HG03442 (cell line): ENCODE measurements at regions not wholly inside any gene's neighbourhood (a gene's known extent, or its start where the extent isn't known, plus 50 kb on each side); places are given as distances from the start of the nearest gene placed in this dataset.

Experiments
- ATAC-seq: cut with Tn5 transposase; IDR thresholded peaks from one replicate; pipeline ENCODE4 v1.9.1; 2021; ENCODE audit warnings: mild to moderate bottlenecking, moderate library complexity; ENCODE audit not compliant: unreplicated experiment

DNA sequence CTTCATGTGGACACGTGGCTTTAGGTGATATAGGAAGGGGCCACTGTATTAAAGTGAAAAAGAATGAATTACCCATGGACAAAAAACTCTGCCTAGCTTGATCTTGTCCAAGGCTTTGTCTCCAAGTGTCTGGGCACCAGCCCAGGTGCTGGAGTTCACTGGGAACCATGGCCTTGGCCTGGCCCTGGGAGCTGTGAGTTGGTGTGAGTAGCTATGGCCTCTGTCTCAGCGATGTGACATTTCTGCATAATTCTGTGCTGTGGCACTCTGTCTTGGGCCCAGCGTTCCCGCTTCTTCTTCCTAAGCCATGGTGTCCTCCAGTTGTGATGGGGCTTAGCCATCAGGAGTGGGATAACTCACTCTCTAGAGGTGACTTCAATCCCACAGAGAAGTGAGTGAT lies 119.0 kb upstream of the PPP2R2D start:
- no peak for ATAC-seq

DNA sequence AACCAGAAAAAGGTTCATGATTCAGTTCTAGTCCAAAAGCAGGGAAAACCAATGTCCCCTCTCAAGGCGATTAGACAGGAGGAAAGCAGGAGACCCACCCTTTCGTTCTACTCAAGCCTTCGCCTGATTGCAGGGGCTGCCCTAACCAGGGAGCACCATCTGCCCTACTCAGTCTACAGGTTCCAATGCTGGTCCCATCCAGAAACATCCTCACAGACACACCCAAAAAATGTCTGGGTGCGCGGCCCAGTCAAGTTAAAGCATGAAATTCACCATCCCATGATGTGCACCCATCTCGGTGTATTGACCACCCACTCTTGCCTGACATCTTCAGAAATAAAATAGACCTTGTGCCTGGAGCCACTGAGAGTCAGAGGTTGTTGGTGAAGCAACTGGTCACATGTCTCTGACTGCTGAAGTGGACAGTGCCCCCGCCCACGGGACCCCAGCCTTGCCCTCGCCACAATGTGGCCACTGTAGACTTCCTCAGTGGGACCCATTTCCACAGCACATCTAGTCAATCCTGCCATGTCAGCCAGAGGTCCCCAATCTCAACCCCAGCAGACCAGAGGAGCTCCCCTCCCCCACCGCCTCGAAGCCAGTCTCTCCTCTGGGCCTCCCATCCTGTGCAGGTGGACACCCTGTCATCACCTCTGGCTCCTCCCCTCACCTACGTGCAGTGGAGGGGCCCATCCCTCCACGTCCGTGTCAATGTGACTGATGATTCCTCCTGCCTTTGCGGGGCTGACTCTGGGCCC lies 116.3 kb upstream of the PPP2R2D start:
- no peak for ATAC-seq

DNA sequence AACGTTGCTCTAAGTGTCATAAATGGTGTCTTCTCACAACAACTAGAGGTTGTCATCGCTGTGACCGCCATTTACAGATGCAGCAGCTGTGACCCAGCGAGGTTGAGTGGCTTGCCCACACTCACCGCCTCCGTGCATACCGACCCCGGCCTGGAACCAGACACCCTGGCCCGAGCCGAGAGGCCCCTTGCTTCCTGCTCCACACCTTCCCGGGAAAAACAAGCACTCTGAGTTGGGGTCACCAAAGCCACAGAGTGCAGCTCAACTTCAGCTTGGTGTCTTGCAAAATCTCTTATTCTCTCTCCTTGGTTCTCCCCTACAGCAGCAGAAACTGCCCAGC lies 115.7 kb upstream of the PPP2R2D start:
- no peak for ATAC-seq

DNA sequence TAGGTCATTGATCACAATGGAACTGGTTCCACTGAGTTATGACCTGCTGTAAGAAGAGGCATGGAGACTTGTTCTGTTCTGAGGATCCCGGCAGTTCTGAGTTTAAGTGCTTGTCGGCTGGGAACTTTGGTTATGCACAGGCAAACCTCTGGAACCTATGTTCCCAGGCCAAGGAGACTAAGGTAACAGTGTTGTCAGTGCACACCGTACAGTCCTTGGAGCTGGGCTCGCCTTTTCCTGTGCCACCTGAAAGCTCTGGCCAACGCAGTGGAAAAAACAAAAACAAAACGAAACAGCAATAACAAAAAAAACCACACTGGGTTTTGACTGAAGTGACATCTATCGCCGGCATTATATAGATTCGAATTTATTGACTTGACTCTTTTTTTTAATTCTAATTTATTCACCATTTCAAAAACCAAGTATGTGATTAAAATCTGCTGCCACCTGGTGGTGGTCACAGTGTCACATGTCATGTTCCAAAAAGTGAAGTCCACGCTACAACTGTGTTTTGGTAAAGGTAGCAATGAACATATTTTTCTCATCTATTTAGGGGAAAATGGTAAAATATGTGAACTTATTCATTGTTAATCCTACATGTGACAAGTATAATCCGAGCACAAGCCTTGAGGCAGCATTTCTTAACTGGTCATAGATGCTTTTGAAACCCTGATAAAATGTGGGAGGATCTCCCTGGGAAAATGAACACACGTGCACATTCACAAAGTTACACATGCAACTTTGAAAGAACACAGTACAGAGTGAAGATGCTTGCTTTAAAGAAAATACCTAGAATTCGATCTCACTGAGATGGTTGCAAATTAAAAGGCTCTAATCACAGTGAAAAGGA lies 113.8 kb upstream of the PPP2R2D start:
- ATAC-seq: no peak

DNA sequence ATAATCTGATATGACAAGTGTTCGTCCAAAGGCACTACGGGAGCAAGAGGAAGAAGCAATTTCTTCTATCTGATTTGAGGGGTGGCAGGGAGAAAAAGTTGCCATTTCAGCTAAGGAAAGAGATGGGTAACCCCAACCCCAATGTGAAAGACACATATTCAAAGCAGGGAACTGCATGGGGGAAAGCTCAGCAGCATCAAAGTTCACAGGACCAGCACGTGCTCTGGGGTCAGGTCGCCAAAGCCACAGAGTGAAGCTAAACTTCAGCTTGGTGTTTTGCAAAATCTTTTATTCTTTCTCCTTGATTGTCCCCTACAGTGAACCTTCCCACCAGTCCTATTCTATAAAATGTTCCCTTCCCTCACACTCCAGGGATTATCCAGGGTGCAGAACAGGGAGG lies 112.8 kb upstream of the PPP2R2D start:
- ATAC-seq: no peak

DNA sequence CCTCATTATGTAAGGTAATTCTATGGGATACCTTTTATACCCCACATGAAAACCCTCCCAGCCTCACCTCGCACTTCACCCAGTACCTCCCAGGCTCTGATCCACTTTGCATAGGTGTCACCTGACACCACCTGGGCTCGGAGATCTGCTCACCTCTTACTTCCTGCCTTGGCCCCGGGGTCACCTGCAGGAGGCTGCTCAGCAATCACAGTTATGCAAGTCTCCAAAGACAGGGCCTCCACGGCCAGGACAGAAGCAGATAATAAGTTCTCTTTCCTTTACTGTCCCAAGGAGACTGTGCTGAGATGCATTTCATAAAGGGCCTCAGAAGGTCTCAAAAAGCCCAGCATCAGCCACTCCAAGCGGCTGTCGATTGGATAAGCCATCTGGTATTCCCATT lies 112.4 kb upstream of the PPP2R2D start:
- ATAC-seq: no peak

DNA sequence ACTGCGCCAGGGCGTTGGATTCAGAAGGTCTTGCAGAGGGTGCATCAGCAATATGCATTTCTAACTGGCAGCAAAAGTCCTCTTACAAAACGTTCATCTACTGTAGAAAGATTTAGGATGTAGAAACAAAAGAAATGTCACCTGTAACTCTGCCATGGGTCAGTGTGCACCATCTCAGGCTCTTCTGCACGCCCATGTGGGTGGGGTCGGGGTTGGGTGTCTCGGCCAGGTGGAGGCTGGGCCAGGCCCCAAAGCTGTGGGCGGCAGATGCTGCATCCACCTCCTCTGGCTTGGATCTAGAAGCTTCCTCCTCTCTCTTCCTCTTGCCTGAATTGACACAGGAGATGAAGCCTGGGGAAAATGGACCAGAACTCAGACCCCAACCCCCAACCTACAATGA lies 111.3 kb upstream of the PPP2R2D start:
- no peak for ATAC-seq

DNA sequence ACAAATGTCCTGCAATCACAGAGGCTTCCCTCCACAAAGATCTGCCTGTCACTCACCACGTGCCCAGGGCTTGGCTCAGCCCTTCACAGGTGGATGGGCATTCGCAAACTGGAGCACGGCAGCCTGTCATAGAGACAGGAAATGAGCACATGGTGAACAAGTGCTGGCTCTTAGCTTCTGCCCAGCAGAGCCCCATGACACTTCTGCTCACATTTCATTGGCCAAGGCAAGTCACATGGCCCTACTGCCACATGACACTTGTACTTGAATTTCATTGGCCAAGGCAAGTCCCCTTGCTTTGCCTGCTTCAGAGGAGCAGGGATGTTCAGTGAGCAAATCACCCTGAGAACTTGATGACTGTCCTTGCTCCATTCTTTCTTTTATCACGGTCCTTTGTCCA lies 110.8 kb upstream of the PPP2R2D start:
- no peak for ATAC-seq

DNA sequence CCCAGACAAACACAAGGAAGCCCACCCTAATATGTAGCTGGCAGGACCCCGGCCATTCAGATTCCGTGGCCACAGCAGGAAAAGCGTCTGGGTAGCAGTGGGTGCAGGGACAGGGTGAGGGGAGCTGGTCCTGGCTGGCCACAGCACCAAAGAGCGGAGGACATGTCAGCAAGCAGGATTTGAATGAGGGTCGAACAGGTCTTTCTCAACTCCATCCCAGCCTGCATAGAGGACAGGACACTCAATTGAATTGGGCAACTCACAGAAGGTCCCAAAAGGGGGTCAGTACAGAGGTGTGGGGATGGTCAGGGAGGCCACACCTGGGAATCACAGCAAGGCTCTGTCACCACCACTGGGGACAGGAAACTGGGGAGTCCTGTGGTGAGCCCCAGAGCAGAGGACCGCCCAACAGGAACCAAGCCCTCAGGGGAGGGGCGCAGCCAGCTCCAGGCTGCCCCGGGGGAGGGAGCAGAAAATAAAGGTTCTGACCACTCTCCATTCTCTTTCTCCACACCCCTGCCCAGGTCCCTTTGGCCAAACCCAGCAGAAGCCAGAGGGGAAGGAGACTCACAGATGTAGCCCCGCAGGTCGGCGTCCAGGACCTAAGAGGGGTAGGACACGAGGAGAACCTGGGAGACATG lies 108.7 kb upstream of the PPP2R2D start:
- no peak for ATAC-seq

DNA sequence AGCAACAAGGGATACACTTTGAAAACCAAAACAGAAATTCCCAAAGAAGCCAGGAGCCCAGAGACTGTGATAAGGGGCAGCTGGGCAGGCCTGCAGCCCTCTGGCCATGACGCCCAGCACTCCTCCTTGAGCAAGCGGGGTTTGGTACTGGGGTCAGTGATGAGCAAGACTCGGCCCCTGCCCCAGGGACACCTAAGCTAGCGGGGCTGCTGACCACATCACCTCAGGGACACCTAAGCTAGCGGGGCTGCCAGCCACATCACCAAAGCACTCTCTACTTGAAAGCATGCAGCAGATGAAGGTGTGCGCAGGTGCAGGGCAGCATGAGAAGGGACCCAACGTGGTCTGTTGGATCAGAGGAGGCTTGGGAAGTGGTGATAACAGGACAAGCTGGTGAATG lies 108.0 kb upstream of the PPP2R2D start:
- no peak for ATAC-seq

DNA sequence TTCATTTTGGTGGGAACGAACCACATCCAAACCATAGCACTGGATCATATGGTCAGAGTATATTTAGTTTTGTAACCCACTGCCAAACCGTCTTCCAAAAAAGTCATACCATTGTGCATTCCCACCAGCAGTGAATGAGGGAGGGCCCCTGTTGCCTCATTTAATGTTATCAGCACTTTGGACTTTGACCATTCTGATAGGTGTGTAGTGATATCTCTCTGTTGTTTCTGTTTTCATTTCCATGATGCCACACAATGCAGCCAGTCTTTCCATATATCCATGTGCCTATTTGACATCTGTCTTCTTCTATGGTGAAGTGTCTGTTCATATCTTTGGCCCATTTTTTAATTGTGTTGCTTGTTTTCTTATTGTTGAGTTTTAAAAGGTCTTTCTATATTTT lies 105.0 kb upstream of the PPP2R2D start:
- no peak for ATAC-seq

DNA sequence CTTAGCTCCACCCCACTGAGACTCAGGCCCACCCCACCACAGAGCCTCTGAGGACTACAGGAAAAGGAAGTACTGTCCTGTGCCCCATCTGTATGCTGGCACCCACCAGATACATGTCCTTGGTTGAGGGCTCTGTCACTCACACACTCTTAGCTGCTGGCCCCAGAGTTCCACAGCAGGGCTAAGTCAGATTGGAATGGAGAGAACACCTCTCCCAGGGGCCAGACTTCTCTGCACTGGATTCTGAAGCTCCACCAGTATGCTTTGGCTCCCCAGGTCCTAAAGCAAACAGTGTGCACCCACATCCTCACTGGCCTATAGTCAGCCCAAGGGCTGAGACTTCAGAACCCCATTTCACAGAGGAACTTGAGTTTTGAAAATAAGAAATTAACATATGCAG lies 103.2 kb upstream of the PPP2R2D start:
- no peak for ATAC-seq

DNA sequence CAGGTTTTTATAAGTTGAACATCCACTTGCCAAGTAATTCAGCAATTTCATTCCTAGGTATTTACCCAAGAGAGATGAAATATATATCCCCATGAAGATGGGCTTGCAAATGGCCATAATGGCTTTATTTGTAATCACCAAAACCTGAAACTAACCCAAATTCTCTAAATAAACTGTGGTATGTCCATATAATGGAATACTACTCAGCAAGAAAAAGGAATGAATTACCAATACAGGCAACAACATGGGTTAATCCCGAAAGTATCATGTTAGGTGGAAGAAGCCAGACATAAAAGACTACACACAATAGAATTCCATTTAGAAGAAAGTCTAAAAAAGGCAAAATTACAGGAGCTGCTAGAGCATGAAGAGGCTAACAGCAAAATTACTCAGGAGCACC lies 101.4 kb upstream of the PPP2R2D start:
- ATAC-seq: no peak

DNA sequence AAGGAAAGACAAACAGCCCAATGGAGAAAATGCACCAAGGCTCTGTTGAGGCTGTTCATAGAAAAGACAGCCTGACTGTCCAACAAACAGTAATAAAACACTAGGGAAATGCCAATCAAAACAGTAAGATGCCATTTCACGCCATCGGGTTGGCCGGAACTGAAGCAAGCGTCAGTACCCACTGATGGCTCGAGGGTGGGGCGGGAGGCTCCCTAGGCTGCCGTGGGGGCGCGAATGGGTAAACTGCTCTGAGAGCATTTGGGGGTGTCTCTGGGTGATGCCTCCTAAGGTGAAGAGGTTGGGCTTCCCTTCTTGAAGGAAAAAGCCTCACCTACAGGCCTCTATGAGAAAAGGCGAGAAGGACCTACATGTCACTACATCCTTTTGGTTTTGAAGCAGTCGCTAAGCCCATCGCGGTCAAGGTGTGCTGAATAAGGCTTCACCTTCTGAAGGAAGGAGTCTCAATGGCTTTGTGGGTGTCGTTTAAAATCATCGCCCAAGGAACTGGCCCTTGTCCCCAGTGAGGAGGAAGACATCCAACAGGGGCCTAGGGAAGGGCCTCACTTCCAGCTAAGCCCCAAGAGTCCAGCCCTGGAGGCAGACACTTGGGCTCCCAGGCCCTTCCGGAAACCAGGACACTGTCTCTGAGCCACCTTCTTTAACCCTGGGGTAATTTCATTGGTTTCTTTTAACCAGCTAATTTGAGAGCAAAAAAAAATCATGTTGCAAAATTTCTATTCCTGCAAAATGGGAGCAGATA lies 98.5 kb upstream of the PPP2R2D start:
- ATAC-seq: no peak

DNA sequence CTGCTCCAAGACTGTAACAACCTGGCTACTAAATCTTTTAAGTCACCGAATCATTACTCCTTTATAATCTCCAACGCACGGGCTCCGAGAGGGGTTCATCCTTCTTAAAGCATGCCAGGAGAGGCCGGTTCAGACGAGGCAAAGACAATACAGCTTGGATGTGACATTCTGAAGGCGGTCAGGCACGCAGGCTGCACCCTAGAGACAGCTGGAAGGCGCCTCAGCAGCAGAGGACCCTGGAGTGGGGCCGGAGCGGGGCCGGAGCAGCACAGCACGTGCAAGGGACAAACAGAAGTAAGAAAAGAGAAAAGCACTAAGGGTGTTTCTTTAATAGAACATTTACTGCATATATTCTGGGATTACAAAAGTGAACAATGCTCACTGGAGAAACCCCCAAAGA lies 97.8 kb upstream of the PPP2R2D start:
- ATAC-seq: no peak

DNA sequence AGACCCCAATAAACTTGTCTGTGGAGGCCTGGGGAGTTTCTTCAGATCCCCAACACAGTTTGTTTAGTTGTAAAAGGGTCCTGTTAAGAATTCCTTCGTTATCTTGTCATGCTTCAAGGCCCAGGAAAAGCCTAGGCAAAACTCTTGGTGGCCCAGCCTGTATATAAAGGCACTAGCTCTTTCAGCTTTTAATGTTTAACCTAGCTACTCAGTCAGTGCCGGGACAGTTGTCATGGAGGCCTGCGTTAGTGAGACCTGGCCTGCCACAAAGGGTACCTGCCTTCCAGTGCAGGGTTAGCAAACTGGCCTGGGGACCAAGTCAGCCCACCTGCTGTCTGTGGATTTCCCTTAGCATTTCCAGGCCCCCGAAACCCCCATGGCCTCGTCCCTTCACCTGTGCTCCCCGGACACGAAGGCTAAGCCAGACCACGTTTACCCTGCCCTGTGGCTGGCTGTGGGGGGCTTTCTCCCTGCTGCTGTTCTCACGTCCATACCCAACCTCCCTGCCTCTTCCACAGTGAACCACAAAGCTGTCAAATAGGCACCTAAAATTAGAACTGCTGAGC lies 96.9 kb upstream of the PPP2R2D start:
- no peak for ATAC-seq

DNA sequence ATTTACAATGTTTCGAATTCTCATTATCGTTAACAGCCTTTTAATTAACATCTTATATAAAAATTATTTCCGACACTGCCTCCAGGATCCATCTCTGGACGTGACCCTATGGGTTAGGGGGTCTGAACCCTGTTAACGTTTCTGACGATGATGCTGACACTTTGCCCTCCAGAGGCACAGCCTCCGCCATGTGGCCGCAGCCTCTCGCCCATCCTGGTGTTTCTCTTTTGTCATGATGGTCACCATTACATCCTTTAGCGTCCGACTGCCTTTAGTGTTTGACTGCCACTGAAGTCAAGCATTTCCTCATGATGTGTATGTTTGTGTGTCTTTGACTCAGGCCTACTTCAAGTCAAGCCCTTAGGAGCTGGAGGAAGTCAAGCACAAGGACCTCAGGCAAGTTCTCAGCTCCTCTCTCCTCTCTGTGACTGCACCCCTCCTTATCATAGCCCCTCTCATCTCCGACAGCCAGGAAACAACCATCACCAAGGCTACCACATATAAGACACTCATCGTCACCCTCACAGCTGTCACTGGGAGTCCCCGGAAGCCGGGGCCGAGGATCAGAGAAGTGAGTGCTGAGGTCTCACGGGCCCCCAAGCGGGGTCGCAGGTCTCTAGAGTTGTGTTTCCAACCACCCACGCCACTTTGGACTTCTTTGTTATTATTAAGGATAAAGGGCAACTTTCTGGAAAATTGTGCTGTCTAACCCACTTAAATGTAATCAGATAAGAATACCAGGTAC lies 96.1 kb upstream of the PPP2R2D start:
- no peak for ATAC-seq

DNA sequence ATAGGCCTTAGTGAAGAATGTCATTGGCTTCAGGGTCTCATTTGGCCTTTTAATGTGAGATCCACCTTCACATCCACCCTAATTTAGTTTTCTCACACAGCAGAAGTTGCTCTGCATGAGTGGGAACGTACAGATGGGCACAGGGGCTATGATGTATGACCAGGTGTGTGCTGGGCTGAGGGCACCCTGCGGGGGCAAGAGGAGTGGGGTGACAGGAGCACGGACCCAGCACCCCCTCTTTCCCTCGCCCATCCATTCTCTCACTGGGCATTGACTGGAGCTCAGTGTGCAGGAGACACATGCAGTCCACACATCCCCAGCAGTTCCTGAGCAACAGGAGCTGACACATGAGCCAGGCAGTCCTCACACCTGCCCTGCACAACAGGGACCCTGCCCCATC lies 95.1 kb upstream of the PPP2R2D start:
- no peak for ATAC-seq

DNA sequence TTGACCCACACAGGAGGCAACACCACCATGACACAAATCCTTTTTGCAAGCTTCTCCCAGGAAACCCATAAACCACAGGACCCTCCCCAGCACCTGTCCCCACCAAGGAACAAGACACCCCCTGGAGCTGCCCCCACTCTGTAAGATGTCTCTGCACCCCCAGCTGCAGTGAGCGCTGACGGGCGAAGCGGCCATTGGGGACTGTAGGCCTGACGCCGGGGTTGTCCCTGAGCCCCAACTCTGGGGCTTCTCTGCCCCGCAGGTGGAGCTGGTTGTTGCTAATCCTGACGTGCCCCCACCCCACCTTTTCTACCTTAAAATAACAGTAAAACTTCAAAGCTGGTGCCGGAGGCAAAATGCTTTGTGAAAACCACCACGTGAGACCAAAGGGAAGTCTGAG lies 94.7 kb upstream of the PPP2R2D start:
- no peak for ATAC-seq

DNA sequence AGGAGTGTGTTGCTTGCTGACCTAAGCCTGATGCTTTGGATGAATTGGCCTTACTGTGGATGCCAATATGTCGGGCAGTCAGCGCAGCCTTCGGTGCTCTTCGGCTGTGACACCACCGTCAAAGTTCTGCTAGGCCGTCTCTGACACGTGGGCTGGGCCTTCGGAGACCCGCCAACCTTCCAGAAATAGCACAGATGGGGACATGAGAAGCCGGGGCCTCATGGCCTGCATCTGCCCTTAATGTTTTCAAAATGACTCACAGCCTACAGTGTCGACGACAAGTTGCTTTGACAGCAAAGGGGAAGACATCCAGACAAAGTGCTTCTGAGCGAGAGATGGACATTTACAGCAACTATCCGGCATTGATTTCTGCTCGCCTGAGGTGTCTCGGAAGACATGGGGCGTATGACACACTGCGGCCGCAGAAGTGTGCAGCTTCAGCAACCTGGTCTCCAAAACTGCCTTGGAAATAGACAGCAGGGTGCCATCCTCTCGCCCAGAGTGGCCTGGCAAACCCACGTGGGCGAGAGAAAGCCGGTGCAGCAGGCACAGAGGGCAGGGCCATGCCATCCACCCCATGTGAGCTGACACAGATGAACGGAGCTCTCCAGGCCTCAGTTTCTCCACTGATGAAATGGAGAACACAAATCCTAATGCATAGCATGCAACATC lies 94.0 kb upstream of the PPP2R2D start:
- ATAC-seq: no peak
